A549 (cell line): ENCODE measurements at regions not wholly inside any gene's neighbourhood (a gene's known extent, or its start where the extent isn't known, plus 50 kb on each side); places are given as distances from the start of the nearest gene placed in this dataset.

Experiments
- CEBPB ChIP-seq, 2 experiments: fragments of >200 bp in 1 of 2; sonication (Bioruptor Twin) in 1 of 2; formaldehyde crosslinking in 1 of 2; IDR thresholded peaks; 2 replicates each; pipeline ENCODE4 v1.6.1; 2012 to 2016
- CTCF ChIP-seq: fragments of >200 bp; sonication (Bioruptor Twin); formaldehyde crosslinking; IDR thresholded peaks from 3 replicates; pipeline ENCODE4 v1.5.1; 2016
- FOSB ChIP-seq: fragments of 250-450 bp; sonication (Bioruptor Pico); IDR thresholded peaks from 2 replicates; pipeline ENCODE4 v1.5.0; 2020; ENCODE audit warnings: mild to moderate bottlenecking, moderate library complexity
- HOXB5 ChIP-seq: fragments of 250-450 bp; sonication (Bioruptor Pico); IDR thresholded peaks from 2 replicates; pipeline ENCODE4 v1.5.0; 2020; ENCODE audit warnings: mild to moderate bottlenecking, moderate library complexity
- MAX ChIP-seq: IDR thresholded peaks from 2 replicates; pipeline ENCODE4 v1.6.1; 2012
- POLR2A ChIP-seq: IDR thresholded peaks from 2 replicates; pipeline ENCODE4 v1.6.1; 2012; ENCODE audit warnings: mild to moderate bottlenecking, low read length
- RAD21 ChIP-seq, 2 experiments: fragments of >200 bp in 1 of 2; sonication (Bioruptor Twin) in 1 of 2; formaldehyde crosslinking in 1 of 2; IDR thresholded peaks in 1 of 2; conservative IDR thresholded peaks in 1 of 2; 2 replicates in 1 of 2; 3 replicates in 1 of 2; pipeline ENCODE4 v1.6.1; 2012 to 2018; ENCODE audit warnings: inconsistent platforms in 1 of 2
- RCOR1 ChIP-seq: fragments of 150-350 bp; IDR thresholded peaks from 2 replicates; pipeline ENCODE4 v1.6.1; 2014; ENCODE audit warnings: antibody characterized with exemption, low read length, low read depth

- TF ChIP-seq CTCF (no peak), CEBPB (IDR thresholded peaks at IDR 0.05) (no peak), RAD21 (conservative IDR thresholded peaks at IDR 0.05 in 1 of 2, IDR thresholded peaks at IDR 0.05 in 1 of 2) (no peak), MAX (no peak), FOSB (CRISPR knock-in tag) (no peak), RCOR1 (no peak), POLR2A (no peak), HOXB5 (CRISPR knock-in tag) (no peak)
Measured at GRCh38 chr5:93006915-93007314, 574.1 kb downstream of the NR2F1-AS1 start.
